ENCODE measurements at regions not wholly inside any gene's neighbourhood (a gene's known extent, or its start where the extent isn't known, plus 50 kb on each side); places are given as distances from the start of the nearest gene placed in this dataset.

GRCh38 chr6:28695715-28696114, 170.0 kb downstream of the GPX5 start:
- TF ChIP-seq, protein P1, sequence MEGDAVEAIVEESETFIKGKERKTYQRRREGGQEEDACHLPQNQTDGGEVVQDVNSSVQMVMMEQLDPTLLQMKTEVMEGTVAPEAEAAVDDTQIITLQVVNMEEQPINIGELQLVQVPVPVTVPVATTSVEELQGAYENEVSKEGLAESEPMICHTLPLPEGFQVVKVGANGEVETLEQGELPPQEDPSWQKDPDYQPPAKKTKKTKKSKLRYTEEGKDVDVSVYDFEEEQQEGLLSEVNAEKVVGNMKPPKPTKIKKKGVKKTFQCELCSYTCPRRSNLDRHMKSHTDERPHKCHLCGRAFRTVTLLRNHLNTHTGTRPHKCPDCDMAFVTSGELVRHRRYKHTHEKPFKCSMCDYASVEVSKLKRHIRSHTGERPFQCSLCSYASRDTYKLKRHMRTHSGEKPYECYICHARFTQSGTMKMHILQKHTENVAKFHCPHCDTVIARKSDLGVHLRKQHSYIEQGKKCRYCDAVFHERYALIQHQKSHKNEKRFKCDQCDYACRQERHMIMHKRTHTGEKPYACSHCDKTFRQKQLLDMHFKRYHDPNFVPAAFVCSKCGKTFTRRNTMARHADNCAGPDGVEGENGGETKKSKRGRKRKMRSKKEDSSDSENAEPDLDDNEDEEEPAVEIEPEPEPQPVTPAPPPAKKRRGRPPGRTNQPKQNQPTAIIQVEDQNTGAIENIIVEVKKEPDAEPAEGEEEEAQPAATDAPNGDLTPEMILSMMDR (IDR thresholded peaks at IDR 0.05; ENCODE audit: control insufficient read depth, insufficient read depth, low read depth, low read length, missing control alignments) = no peak
- DNase-seq (ENCODE audit: low read depth) = no peak
- H3K4me3 ChIP-seq (ENCODE audit: control insufficient read depth, low read depth, low read length) = no peak overlapping the region

DNA sequence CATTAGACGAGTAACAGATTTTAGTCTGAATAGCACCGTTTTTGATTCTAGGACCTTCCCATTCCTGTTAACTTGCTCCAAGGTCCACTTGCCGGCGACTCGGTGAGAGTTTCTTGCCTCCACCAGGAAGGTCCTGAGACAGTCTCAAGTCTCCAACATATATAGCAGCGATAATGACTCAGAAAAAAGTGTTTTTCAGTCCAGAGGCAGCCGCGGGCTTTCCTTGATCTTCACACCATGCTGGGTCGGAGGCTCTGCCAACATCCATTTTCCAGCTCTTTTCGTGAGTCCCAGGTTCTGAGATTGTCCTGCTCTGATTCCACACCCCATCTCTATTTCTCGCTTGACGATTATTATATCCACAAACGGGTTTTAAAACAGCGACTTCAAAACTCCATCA, 170.5 kb downstream of the GPX5 start:
- TF ChIP-seq, protein P1 (IDR thresholded peaks at IDR 0.05; ENCODE audit: control insufficient read depth, insufficient read depth, low read depth, low read length, missing control alignments) = no peak
- H3K4me3 ChIP-seq (ENCODE audit: control insufficient read depth, low read depth, low read length) = no peak overlapping the region
- DNase-seq (ENCODE audit: low read depth) = no peak

- DNase-seq (ENCODE audit: low read depth) = no peak
- no peak overlapping the region for H3K4me3 ChIP-seq (ENCODE audit: control insufficient read depth, low read depth, low read length)
- TF ChIP-seq, protein P1 (IDR thresholded peaks at IDR 0.05; ENCODE audit: control insufficient read depth, insufficient read depth, low read depth, low read length, missing control alignments) = no peak
Measured at GRCh38 chr6:28696682-28697081, 171.0 kb downstream of the GPX5 start.

GRCh38 chr6:28707387-28708282, 182.0 kb downstream of the GPX5 start:
- DNase-seq (ENCODE audit: low read depth) = no peak
- TF ChIP-seq, protein P1 (IDR thresholded peaks at IDR 0.05; ENCODE audit: control insufficient read depth, insufficient read depth, low read depth, low read length, missing control alignments) = no peak
- H3K4me3 ChIP-seq (ENCODE audit: control insufficient read depth, low read depth, low read length) = no peak overlapping the region

- DNase-seq (ENCODE audit: low read depth) = no peak
- H3K4me3 ChIP-seq (ENCODE audit: control insufficient read depth, low read depth, low read length) = peak overlapping the region; percentile 4
- TF ChIP-seq, protein P1 (IDR thresholded peaks at IDR 0.05; ENCODE audit: control insufficient read depth, insufficient read depth, low read depth, low read length, missing control alignments) = no peak
Measured at GRCh38 chr6:28709478-28710349, 184.0 kb downstream of the GPX5 start.

GRCh38 chr6:28710466-28711191, 184.9 kb downstream of the GPX5 start:
- TF ChIP-seq, protein P1 (IDR thresholded peaks at IDR 0.05; ENCODE audit: control insufficient read depth, insufficient read depth, low read depth, low read length, missing control alignments) = no peak
- H3K4me3 ChIP-seq (ENCODE audit: control insufficient read depth, low read depth, low read length) = no peak overlapping the region
- DNase-seq (ENCODE audit: low read depth) = no peak
